Panc1 (cell line): ENCODE measurements at regions not wholly inside any gene's neighbourhood (a gene's known extent, or its start where the extent isn't known, plus 50 kb on each side); places are given as distances from the start of the nearest gene placed in this dataset.

Experiments
- ATAC-seq: fragments of 200-7000 bp; cut with Tn5 transposase; 2 replicates; pipeline ENCODE4 v1.9.1; 2020; ENCODE audit warnings: mild to moderate bottlenecking, moderate library complexity
- BruUV-seq: library from RNA; stranded (reverse); fragments of 400-500 nt; replicated peaks from 2 replicates; lab custom pipeline; 2021; lab: Mats Ljungman, UMichigan
- CTCF ChIA-PET: fragments of 300-600 bp; sonication (Branson Sonifier 250); formaldehyde crosslinking; loops from one replicate; lab custom pipeline; 2022; ENCODE audit warnings: antibody characterized with exemption; lab: Charles Lee
- POLR2A ChIA-PET: fragments of 300-600 bp; sonication (Branson Sonifier 250); formaldehyde crosslinking; loops from one replicate; lab custom pipeline; 2022; ENCODE audit warnings: antibody characterized with exemption; lab: Charles Lee
- DNase-seq: peaks from one replicate; pipeline ENCODE4 v3.0.0-alpha.2; 2010; ENCODE audit warnings: low read depth, low spot score
- H3K27ac ChIP-seq: 2 replicates; pipeline ENCODE4 v1.5.1; 2011; ENCODE audit warnings: mild to moderate bottlenecking, low read length, inconsistent platforms
- H3K27me3 ChIP-seq: fragments of 200-500 bp; sonication (Bioruptor generic); 2 replicates; pipeline ENCODE4 v1.6.0; 2014; ENCODE audit warnings: low read length, inconsistent platforms; ENCODE audit not compliant: control insufficient read depth, insufficient read depth
- H3K36me3 ChIP-seq: fragments of 200-500 bp; sonication (Bioruptor generic); 2 replicates; pipeline ENCODE4 v1.5.1; 2014; ENCODE audit warnings: inconsistent platforms, mild to moderate bottlenecking, low read length, moderate library complexity; ENCODE audit not compliant: control insufficient read depth, insufficient read depth
- H3K4me1 ChIP-seq: 2 replicates; pipeline ENCODE4 v1.5.1; 2011; ENCODE audit warnings: inconsistent platforms, mild to moderate bottlenecking, low read length, moderate library complexity; ENCODE audit not compliant: control insufficient read depth, insufficient read depth
- H3K4me3 ChIP-seq, 2 experiments: 2 replicates each; pipeline ENCODE4 v1.5.1; 2011 to 2012; ENCODE audit warnings: low read depth in 2 of 2, low read length in 2 of 2, mild to moderate bottlenecking in 2 of 2, inconsistent platforms in 1 of 2, moderate library complexity in 1 of 2
- H3K9me3 ChIP-seq: fragments of 200-500 bp; sonication (Bioruptor generic); 2 replicates; pipeline ENCODE4 v1.5.1; 2014; ENCODE audit warnings: low read depth, mild to moderate bottlenecking, inconsistent platforms, low read length, moderate library complexity; ENCODE audit not compliant: control insufficient read depth, insufficient read depth
- POLR2AphosphoS5 ChIP-seq: IDR thresholded peaks from 2 replicates; pipeline ENCODE4 v1.6.1; 2012; ENCODE audit warnings: mild to moderate bottlenecking, low read depth, low read length, moderate library complexity
- SIN3A ChIP-seq: IDR thresholded peaks from 2 replicates; pipeline ENCODE4 v1.6.1; 2012; ENCODE audit warnings: low read depth, mild to moderate bottlenecking, low read length, moderate library complexity, borderline replicate concordance; ENCODE audit not compliant: insufficient read depth
- TCF7L2 ChIP-seq: IDR thresholded peaks from 2 replicates; pipeline ENCODE4 v1.6.1; 2011; ENCODE audit warnings: mild to moderate bottlenecking, low read depth, low read length, inconsistent platforms
- in situ Hi-C: cut with HindIII; loops from 2 replicates; pipeline ENCODE4 v1.10.0; 2016; ENCODE audit warnings: low sequenced_read_pairs, low pct_unique_long_range_greater_than_20kb
- intact Hi-C: fragments of 100-400 bp; cut with micrococcal nuclease; formaldehyde crosslinking; loops from one replicate; pipeline ENCODE4 v1.10.0; 2022; ENCODE audit not compliant: unreplicated experiment
- TF ChIP-seq, protein P1 (sequence below), 2 experiments: IDR thresholded peaks; 2 replicates each; pipeline ENCODE4 v1.6.1; 2011 to 2012; ENCODE audit warnings: low read depth in 2 of 2, control low read depth in 1 of 2, low read length in 1 of 2, mild to moderate bottlenecking in 1 of 2, moderate library complexity in 1 of 2; ENCODE audit not compliant: insufficient read depth in 1 of 2
- TF ChIP-seq, protein P2 (sequence below): fragments of 450-650 bp; IDR thresholded peaks from 2 replicates; pipeline ENCODE4 v1.5.1; 2017; ENCODE audit warnings: mild to moderate bottlenecking

DNA sequence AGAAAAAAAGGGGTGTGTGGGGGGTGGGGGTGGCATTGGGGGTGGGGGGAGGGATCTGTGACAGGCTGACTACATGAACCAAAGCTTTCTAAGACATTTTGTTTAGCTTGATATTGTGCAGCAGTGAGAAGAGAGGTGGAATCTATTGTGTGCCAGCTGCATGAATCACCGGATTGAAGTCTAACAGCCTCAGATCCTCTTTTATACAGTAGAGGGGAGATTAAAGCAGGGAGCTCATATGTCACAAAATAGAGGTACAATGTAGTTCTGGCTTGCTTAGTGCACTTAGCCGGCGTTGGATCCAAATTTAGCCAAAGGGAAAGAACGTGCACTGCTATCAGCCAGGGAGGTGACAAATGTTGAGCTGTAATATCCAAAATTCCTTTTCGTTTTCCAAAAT is 404.2 kb upstream of the CITED2 start:
- DNase-seq, result no peak
- TF ChIP-seq, protein P1, sequence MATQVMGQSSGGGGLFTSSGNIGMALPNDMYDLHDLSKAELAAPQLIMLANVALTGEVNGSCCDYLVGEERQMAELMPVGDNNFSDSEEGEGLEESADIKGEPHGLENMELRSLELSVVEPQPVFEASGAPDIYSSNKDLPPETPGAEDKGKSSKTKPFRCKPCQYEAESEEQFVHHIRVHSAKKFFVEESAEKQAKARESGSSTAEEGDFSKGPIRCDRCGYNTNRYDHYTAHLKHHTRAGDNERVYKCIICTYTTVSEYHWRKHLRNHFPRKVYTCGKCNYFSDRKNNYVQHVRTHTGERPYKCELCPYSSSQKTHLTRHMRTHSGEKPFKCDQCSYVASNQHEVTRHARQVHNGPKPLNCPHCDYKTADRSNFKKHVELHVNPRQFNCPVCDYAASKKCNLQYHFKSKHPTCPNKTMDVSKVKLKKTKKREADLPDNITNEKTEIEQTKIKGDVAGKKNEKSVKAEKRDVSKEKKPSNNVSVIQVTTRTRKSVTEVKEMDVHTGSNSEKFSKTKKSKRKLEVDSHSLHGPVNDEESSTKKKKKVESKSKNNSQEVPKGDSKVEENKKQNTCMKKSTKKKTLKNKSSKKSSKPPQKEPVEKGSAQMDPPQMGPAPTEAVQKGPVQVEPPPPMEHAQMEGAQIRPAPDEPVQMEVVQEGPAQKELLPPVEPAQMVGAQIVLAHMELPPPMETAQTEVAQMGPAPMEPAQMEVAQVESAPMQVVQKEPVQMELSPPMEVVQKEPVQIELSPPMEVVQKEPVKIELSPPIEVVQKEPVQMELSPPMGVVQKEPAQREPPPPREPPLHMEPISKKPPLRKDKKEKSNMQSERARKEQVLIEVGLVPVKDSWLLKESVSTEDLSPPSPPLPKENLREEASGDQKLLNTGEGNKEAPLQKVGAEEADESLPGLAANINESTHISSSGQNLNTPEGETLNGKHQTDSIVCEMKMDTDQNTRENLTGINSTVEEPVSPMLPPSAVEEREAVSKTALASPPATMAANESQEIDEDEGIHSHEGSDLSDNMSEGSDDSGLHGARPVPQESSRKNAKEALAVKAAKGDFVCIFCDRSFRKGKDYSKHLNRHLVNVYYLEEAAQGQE (IDR thresholded peaks at IDR 0.05; ENCODE audit: insufficient read depth in 1 of 2, low read depth in 2 of 2, low read length in 1 of 2), result no peak
- TF ChIP-seq, protein P2, sequence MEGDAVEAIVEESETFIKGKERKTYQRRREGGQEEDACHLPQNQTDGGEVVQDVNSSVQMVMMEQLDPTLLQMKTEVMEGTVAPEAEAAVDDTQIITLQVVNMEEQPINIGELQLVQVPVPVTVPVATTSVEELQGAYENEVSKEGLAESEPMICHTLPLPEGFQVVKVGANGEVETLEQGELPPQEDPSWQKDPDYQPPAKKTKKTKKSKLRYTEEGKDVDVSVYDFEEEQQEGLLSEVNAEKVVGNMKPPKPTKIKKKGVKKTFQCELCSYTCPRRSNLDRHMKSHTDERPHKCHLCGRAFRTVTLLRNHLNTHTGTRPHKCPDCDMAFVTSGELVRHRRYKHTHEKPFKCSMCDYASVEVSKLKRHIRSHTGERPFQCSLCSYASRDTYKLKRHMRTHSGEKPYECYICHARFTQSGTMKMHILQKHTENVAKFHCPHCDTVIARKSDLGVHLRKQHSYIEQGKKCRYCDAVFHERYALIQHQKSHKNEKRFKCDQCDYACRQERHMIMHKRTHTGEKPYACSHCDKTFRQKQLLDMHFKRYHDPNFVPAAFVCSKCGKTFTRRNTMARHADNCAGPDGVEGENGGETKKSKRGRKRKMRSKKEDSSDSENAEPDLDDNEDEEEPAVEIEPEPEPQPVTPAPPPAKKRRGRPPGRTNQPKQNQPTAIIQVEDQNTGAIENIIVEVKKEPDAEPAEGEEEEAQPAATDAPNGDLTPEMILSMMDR, result no peak
- TF ChIP-seq POLR2AphosphoS5, result no peak

DNA sequence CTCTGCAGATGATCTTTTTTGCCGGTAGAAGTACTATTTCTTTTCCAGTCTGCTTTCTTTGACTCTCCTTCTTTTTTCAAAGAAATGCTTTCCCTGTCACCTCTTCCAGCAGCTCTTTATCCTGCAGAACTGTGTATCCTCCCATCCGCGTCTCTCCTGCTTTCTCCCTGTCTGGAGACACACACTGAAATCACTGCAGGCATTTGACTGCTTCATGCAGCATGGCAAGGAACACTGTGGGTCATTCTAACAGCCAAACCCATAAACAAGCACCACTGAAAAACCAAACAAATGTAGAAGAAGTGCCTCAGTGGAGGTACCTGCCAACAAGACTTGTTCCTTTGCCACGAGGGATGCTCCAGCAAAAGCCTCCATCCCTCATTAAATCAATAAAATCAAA is 403.7 kb upstream of the CITED2 start:
- POLR2A ChIA-PET, result no interaction called here
- CTCF ChIA-PET, result no interaction called here
- no peak for ATAC-seq
- H3K36me3 ChIP-seq, result no peaks in the 10 kb centered on the region
- H3K27ac ChIP-seq, result peak overlapping the region; percentile 58; the same call in 1 of the 2 replicates
- H3K27me3 ChIP-seq, result no peaks in the 10 kb centered on the region
- H3K9me3 ChIP-seq, result no peaks in the 10 kb centered on the region
- BruUV-seq, result no TSS peak
- H3K4me1 ChIP-seq, result peaks cover 7% of the 10 kb centered on the region; the same call in 1 of the 2 replicates
- no peak overlapping the region for H3K4me3 ChIP-seq
- TF ChIP-seq, protein P1 (IDR thresholded peaks at IDR 0.05; ENCODE audit: insufficient read depth in 1 of 2, low read depth in 2 of 2, low read length in 1 of 2), result no peak
- TF ChIP-seq, protein P2, result no peak
- TF ChIP-seq TCF7L2 (no peak), POLR2AphosphoS5 (no peak), SIN3A (no peak)
- DNase-seq, result no peak
- in situ Hi-C loops (no loop called here), intact Hi-C loops (no loop called here)

More for the DNA sequence above, 404.2 kb upstream of the CITED2 start:
- CTCF ChIA-PET, result no interaction called here
- H3K27me3 ChIP-seq, result no peaks in the 10 kb centered on the region
- H3K9me3 ChIP-seq, result peaks cover 1% of the 10 kb centered on the region; the same call in 1 of the 2 replicates
- BruUV-seq, result no TSS peak
- intact Hi-C loops, result no loop called here
- H3K4me1 ChIP-seq, result peaks cover 7% of the 10 kb centered on the region; the same call in 1 of the 2 replicates
- no peaks in the 10 kb centered on the region for H3K36me3 ChIP-seq
- no peak for ATAC-seq
- H3K4me3 ChIP-seq, result no peak overlapping the region
- peak overlapping the region; percentile 2; the same call in 1 of the 2 replicates for H3K27ac ChIP-seq
- POLR2A ChIA-PET, result no interaction called here
- in situ Hi-C loops, result no loop called here
